ENCODE measurements at regions not wholly inside any gene's neighbourhood (a gene's known extent, or its start where the extent isn't known, plus 50 kb on each side); places are given as distances from the start of the nearest gene placed in this dataset.
"Not testable (repeated sequence)": the region's sequence is repeated elsewhere in the genome, so short reads cannot be mapped to it uniquely, and the experiment has no call there.

DNA sequence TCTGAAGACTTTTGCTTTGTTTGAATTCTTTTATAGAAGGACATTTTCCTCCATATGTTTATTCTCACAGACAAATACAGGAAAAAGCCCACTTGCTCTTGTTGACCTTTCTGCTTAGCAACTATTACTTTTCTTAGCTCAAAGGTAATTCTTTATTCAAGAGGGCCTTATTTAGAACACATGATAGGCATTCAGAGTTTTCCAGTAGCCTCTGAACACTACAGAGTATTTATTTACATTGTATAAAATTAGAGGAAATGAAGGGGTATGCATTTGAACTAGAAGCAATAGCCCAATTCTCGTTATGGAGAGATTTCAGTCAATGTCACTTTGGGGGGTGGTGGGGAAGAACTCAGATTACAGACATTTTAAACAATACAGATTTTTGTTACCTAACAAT lies 581.7 kb downstream of the KCNJ2 start:
- Histone ChIP-seq H3K9ac (ENCODE audit: insufficient read length) (no peak overlapping the region), H3K36me3 (ENCODE audit: insufficient read depth, low read length) (no peaks in the 10 kb centered on the region), H3K9me3 (ENCODE audit: low read depth, low read length) (no peaks in the 10 kb centered on the region), H3K27ac (no peak overlapping the region), H3K4me3 (no peak overlapping the region)
- no peak for TF ChIP-seq FOXP2 (optimal IDR thresholded peaks at IDR 0.05; ENCODE audit: control extremely low read depth, extremely low read length, insufficient read depth)
- no peak for TF ChIP-seq EZH2 (IDR thresholded peaks at IDR 0.05)
- TF ChIP-seq POLR2AphosphoS5 (IDR thresholded peaks at IDR 0.05; ENCODE audit: borderline replicate concordance, low read depth, low read length) = no peak
- no peak for DNase-seq (ENCODE audit: low read depth, low spot score)

GRCh38 chr17:70752461-70752860 lies 583.1 kb downstream of the KCNJ2 start:
- not testable (repeated sequence) for DNase-seq (ENCODE audit: low read depth, low spot score); H3K4me3 ChIP-seq; H3K9me3 ChIP-seq (ENCODE audit: low read depth, low read length); H3K36me3 ChIP-seq (ENCODE audit: insufficient read depth, low read length); H3K27ac ChIP-seq; H3K9ac ChIP-seq (ENCODE audit: insufficient read length)

DNA sequence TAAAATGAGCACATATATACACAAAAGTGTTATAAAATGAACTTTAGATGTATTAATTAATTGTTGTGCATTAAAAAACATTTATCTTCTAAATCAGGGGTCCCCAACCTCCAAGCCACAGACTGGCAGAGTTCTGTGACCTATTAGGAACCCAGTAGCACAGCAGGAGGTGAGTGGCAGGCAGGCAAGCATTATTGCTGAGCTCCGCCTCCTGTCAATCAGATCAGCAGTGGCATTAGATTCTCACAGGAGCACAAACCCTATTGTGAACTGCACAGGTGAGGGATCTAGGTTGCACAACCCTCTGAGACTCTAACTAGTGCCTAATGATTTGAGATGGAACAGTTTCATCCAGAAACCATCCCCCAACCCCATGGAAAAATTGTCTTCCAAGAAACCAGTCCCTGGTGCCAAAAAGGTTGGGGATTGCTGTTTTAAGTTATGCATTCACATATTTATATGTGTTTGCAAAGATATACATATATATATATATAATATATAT lies 583.7 kb downstream of the KCNJ2 start:
- no peaks in the 10 kb centered on the region for H3K36me3 ChIP-seq (ENCODE audit: insufficient read depth, low read length)
- no peak overlapping the region for H3K27ac ChIP-seq
- TF ChIP-seq EZH2 (IDR thresholded peaks at IDR 0.05) = no peak
- no peak for TF ChIP-seq FOXP2 (optimal IDR thresholded peaks at IDR 0.05; ENCODE audit: control extremely low read depth, extremely low read length, insufficient read depth)
- no peak for TF ChIP-seq POLR2AphosphoS5 (IDR thresholded peaks at IDR 0.05; ENCODE audit: borderline replicate concordance, low read depth, low read length)
- no peak overlapping the region for H3K4me3 ChIP-seq
- H3K9ac ChIP-seq (ENCODE audit: insufficient read length) = no peak overlapping the region
- H3K9me3 ChIP-seq (ENCODE audit: low read depth, low read length) = no peaks in the 10 kb centered on the region
- no peak for DNase-seq (ENCODE audit: low read depth, low spot score)

DNA sequence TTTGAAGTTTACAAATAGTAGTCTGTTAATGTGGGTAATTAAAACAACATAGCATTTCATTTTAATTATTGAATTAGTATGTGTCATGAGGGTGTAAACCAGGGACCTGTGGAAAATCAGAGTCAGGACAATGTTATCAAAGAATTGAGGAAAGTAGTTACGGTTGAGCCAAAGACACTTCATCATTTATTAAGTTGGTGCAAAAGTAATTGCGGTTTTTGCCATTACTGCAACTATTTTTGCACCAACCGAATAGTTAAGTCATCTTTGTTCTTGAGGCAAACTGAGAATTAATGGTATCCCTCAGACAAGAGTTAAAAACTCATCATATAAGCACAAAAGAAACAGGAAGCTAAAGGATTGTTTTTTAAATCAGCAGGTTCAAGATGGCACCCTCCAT lies 593.7 kb downstream of the KCNJ2 start:
- H3K36me3 ChIP-seq (ENCODE audit: insufficient read depth, low read length) = no peaks in the 10 kb centered on the region
- TF ChIP-seq FOXP2 (optimal IDR thresholded peaks at IDR 0.05; ENCODE audit: control extremely low read depth, extremely low read length, insufficient read depth) = no peak
- no peak for TF ChIP-seq POLR2AphosphoS5 (IDR thresholded peaks at IDR 0.05; ENCODE audit: borderline replicate concordance, low read depth, low read length)
- no peak overlapping the region for H3K9ac ChIP-seq (ENCODE audit: insufficient read length)
- no peaks in the 10 kb centered on the region for H3K9me3 ChIP-seq (ENCODE audit: low read depth, low read length)
- no peak overlapping the region for H3K4me3 ChIP-seq
- H3K27ac ChIP-seq = no peak overlapping the region
- DNase-seq (ENCODE audit: low read depth, low spot score) = no peak

DNA sequence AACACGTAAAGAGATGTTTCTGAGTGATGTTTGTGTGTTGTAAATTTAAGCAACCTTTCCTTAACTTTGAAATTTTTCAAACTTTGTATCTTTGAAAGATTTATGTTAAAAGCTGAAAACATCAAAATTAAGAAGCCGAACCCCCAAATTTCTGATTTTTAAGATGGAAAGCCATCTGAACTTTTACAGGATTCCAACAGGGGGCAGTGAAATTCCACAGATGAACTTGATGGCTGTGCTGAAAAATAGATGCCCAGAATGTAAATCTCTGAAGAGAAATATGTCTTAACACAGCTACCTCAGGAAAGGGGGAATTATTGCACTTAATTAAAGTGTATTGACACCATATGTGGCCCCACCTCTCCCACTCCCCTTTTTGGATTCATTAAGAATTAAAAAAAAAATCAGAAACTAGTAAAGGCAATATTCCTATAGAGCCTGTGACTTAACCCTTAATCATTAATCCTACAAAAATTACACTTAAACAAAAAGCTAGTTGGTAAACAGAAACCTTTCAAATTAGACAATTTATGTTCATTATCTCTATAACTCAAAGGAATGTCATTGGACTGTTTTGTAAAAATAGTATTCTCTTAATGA lies 597.9 kb downstream of the KCNJ2 start:
- H3K4me3 ChIP-seq = no peak overlapping the region
- no peak overlapping the region for H3K27ac ChIP-seq
- H3K36me3 ChIP-seq (ENCODE audit: insufficient read depth, low read length) = no peaks in the 10 kb centered on the region
- H3K9me3 ChIP-seq (ENCODE audit: low read depth, low read length) = no peaks in the 10 kb centered on the region
- no peak for DNase-seq (ENCODE audit: low read depth, low spot score)
- H3K9ac ChIP-seq (ENCODE audit: insufficient read length) = no peak overlapping the region
- TF ChIP-seq FOXP2 (optimal IDR thresholded peaks at IDR 0.05; ENCODE audit: control extremely low read depth, extremely low read length, insufficient read depth) (no peak), POLR2AphosphoS5 (IDR thresholded peaks at IDR 0.05; ENCODE audit: borderline replicate concordance, low read depth, low read length) (no peak), EZH2 (IDR thresholded peaks at IDR 0.05) (no peak)

DNA sequence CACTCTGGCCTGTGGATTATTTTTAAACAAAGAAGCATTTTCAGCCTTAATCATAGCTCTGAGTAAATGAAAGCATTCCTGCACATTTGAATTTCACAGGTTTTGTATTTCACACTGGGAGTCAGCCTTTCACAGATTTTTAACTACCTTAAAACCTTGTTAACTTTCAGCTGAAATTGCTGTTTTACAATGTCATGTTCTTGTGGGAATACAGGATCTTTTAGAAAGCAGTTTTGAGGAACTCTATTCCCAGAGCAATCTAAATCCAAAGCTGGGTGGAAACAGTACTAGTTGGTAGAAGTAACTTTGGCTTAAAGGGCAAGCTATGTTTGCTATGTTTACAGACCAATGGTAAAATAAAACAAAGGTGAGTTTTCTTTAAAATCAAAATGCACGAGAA lies 600.6 kb downstream of the KCNJ2 start:
- Histone ChIP-seq H3K4me3 (no peak overlapping the region), H3K36me3 (ENCODE audit: insufficient read depth, low read length) (no peaks in the 10 kb centered on the region), H3K27ac (no peak overlapping the region), H3K9me3 (ENCODE audit: low read depth, low read length) (no peaks in the 10 kb centered on the region), H3K9ac (ENCODE audit: insufficient read length) (no peak overlapping the region)
- DNase-seq (ENCODE audit: low read depth, low spot score) = no peak
- TF ChIP-seq POLR2AphosphoS5 (IDR thresholded peaks at IDR 0.05; ENCODE audit: borderline replicate concordance, low read depth, low read length) (no peak), EZH2 (IDR thresholded peaks at IDR 0.05) (no peak), FOXP2 (optimal IDR thresholded peaks at IDR 0.05; ENCODE audit: control extremely low read depth, extremely low read length, insufficient read depth) (no peak)

DNA sequence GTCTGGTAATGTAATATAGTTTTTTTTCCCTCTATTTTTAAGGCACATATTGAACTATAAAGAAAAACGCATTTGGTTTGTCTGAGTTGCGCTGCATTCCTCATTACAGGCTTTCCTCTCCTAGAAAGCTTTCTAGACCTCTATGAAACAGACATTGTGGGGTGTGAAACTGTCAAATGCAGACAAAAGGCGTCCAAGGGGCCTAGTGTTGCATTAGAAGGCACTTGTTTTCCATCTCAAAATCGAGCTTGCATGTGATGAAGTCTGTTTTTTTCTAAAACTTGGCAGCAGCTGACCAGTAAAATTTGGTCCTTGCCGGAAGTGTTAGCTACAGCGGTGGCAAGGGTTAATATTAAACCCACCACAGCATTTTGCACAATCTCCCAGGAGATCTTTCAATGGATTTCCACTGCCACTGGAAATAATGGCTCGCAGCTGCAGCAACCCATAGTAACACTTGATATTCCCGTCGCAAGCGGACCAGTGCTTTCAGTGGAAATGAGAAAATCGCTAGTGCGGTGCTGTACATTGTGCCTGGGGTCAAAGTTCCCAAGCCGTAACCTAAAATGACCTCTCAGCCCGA lies 602.6 kb downstream of the KCNJ2 start:
- Histone ChIP-seq H3K4me3 (no peak overlapping the region), H3K9me3 (ENCODE audit: low read depth, low read length) (no peaks in the 10 kb centered on the region), H3K36me3 (ENCODE audit: insufficient read depth, low read length) (no peaks in the 10 kb centered on the region), H3K27ac (no peak overlapping the region), H3K9ac (ENCODE audit: insufficient read length) (no peak overlapping the region)
- DNase-seq (ENCODE audit: low read depth, low spot score) = no peak
- TF ChIP-seq FOXP2 (optimal IDR thresholded peaks at IDR 0.05; ENCODE audit: control extremely low read depth, extremely low read length, insufficient read depth) (no peak), EZH2 (IDR thresholded peaks at IDR 0.05) (no peak), POLR2AphosphoS5 (IDR thresholded peaks at IDR 0.05; ENCODE audit: borderline replicate concordance, low read depth, low read length) (no peak)

DNA sequence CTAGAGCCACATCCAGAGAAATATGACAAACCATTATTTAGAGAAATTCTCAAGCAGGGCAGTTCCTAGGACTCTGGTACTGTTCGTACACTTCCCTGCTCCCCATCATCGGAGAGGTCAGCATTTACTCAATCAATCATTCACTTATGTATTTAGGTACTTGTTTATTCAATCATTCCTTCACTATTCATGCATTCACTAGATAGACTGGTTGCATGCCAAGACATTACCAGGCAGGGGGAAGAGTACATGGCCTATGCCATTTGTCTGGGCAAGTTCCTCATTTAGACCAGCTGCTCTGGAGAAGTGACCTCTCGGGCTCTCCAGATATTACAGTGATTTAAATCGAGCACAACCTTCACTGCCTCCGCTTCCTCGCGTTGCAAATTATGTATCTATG lies 603.4 kb downstream of the KCNJ2 start:
- no peak for DNase-seq (ENCODE audit: low read depth, low spot score)
- H3K4me3 ChIP-seq = no peak overlapping the region
- no peaks in the 10 kb centered on the region for H3K36me3 ChIP-seq (ENCODE audit: insufficient read depth, low read length)
- TF ChIP-seq EZH2 (IDR thresholded peaks at IDR 0.05) = no peak
- no peak for TF ChIP-seq POLR2AphosphoS5 (IDR thresholded peaks at IDR 0.05; ENCODE audit: borderline replicate concordance, low read depth, low read length)
- TF ChIP-seq FOXP2 (optimal IDR thresholded peaks at IDR 0.05; ENCODE audit: control extremely low read depth, extremely low read length, insufficient read depth) = no peak
- no peak overlapping the region for H3K9ac ChIP-seq (ENCODE audit: insufficient read length)
- no peak overlapping the region for H3K27ac ChIP-seq
- H3K9me3 ChIP-seq (ENCODE audit: low read depth, low read length) = no peaks in the 10 kb centered on the region

DNA sequence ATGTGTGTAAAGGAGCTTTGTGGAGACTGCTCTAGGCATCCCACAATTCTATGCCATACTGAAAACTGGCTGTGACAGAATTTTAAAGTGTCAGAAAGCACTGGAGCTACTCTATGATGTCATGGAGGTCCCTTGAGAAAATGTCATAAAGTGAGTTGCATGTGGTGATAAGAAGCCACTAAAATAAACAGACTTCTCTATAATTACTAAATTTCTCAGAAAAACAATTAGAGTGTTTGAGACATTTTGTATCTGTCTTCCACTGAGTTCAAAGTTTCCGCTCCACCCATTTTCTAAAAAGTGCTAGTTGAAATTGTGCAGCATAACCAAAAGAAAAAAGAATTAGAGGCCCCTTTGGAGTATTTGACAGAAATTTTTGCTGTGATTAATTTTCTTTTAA lies 603.9 kb downstream of the KCNJ2 start:
- Histone ChIP-seq H3K27ac (no peak overlapping the region), H3K36me3 (ENCODE audit: insufficient read depth, low read length) (no peaks in the 10 kb centered on the region), H3K9ac (ENCODE audit: insufficient read length) (no peak overlapping the region), H3K4me3 (no peak overlapping the region), H3K9me3 (ENCODE audit: low read depth, low read length) (no peaks in the 10 kb centered on the region)
- TF ChIP-seq FOXP2 (optimal IDR thresholded peaks at IDR 0.05; ENCODE audit: control extremely low read depth, extremely low read length, insufficient read depth) = no peak
- TF ChIP-seq EZH2 (IDR thresholded peaks at IDR 0.05) = no peak
- TF ChIP-seq POLR2AphosphoS5 (IDR thresholded peaks at IDR 0.05; ENCODE audit: borderline replicate concordance, low read depth, low read length) = no peak
- no peak for DNase-seq (ENCODE audit: low read depth, low spot score)
